SU-DHL-6 (cell line): ENCODE measurements at regions not wholly inside any gene's neighbourhood (a gene's known extent, or its start where the extent isn't known, plus 50 kb on each side); places are given as distances from the start of the nearest gene placed in this dataset.

ENCODE experiments used
- H2AFZ ChIP-seq: fragments of 200-600 bp; sonication (generic); 2 replicates; pipeline ENCODE4 v1.6.1; 2014; ENCODE audit warnings: low read depth, mild to moderate bottlenecking, moderate library complexity, mixed read lengths, antibody characterized with exemption, low read length; ENCODE audit not compliant: severe bottlenecking
- H3F3A ChIP-seq: fragments of 200-600 bp; shearing (Covaris generic); 2 replicates; pipeline ENCODE4 v1.6.0; 2016; ENCODE audit warnings: antibody characterized with exemption, mild to moderate bottlenecking; ENCODE audit not compliant: insufficient read depth
- H3K27ac ChIP-seq: fragments of 200-600 bp; sonication (generic); 2 replicates; pipeline ENCODE4 v1.5.1; 2016; ENCODE audit warnings: low read depth, mild to moderate bottlenecking, low read length, moderate library complexity, mixed read lengths
- H3K27me3 ChIP-seq: fragments of 200-600 bp; sonication (generic), shearing (Covaris generic); 2 replicates; pipeline ENCODE4 v1.6.0; 2014; ENCODE audit warnings: mild to moderate bottlenecking, low read length
- H3K36me3 ChIP-seq: fragments of 200-600 bp; sonication (generic); 2 replicates; pipeline ENCODE4 v1.6.1; 2014; ENCODE audit warnings: mild to moderate bottlenecking, low read length, mixed read lengths
- H3K4me2 ChIP-seq: fragments of 300-600, 200-600 bp; shearing (Covaris generic), sonication (generic); 2 replicates; pipeline ENCODE4 v1.6.0; 2014; ENCODE audit warnings: low read length, low read depth, mild to moderate bottlenecking; ENCODE audit not compliant: poor library complexity, severe bottlenecking
- H3K4me3 ChIP-seq: fragments of 200-600 bp; sonication (generic); 2 replicates; pipeline ENCODE4 v1.5.1; 2014; ENCODE audit warnings: antibody characterized with exemption, low read length, mild to moderate bottlenecking, mixed read lengths; ENCODE audit not compliant: insufficient read depth, poor library complexity, severe bottlenecking
- H3K79me2 ChIP-seq: fragments of 200-600 bp; sonication (generic); 2 replicates; pipeline ENCODE4 v1.6.1; 2014; ENCODE audit warnings: mild to moderate bottlenecking, low read length, moderate library complexity; ENCODE audit not compliant: insufficient read depth
- H3K9ac ChIP-seq: fragments of 200-600 bp; sonication (generic); 2 replicates; pipeline ENCODE4 v1.7.0; 2014; ENCODE audit warnings: mild to moderate bottlenecking, low read length
- H3K9me2 ChIP-seq: fragments of 200-600 bp; sonication (generic); replicated peaks from 2 replicates; pipeline ENCODE4 v1.6.1; 2014; ENCODE audit warnings: low read length; ENCODE audit not compliant: insufficient read depth
- H3K9me3 ChIP-seq: fragments of 200-600 bp; sonication (generic); 2 replicates; pipeline ENCODE4 v1.6.1; 2014; ENCODE audit warnings: low read length, mixed read lengths; ENCODE audit not compliant: insufficient read depth
- H4K20me1 ChIP-seq: fragments of 200-600 bp; sonication (generic); 2 replicates; pipeline ENCODE4 v1.6.1; 2014; ENCODE audit warnings: low read depth, mild to moderate bottlenecking, antibody characterized with exemption, low read length, moderate library complexity, mixed read lengths
- CTCF ChIP-seq: fragments of 200-600 bp; sonication (generic); IDR thresholded peaks from one replicate; pipeline ENCODE4 v1.5.1; 2017; ENCODE audit warnings: antibody characterized with exemption, mild to moderate bottlenecking, low read length, moderate library complexity; ENCODE audit not compliant: insufficient read depth, poor library complexity, severe bottlenecking
- EZH2phosphoT487 ChIP-seq: fragments of 200-600 bp; sonication (generic), shearing (Covaris generic); conservative IDR thresholded peaks from 2 replicates; pipeline ENCODE4 v1.6.1; 2018; ENCODE audit warnings: mild to moderate bottlenecking, antibody characterized with exemption, low read length, moderate library complexity, mixed read lengths

DNA sequence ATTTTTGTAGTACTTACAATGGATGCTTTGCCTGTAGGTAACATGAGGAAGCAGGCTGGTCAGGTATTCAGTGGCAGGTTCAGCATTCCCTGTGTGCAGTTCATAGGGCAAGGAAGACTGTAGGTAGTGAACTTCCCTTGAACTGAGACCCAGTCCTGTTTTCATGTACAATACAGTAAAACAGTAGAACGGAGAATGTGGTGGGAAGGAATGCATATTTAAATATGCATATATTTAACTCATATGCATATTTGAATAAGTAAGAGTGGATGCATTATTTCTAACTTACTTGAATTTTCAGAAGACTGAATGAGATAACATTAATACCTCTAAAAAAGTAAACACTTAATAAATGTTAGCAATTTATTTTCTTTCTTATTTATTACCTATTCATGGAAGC, 147.6 kb upstream of the FLRT2 start:
- no peaks in the 10 kb centered on the region for H3K79me2 ChIP-seq
- TF ChIP-seq CTCF: no peak
- TF ChIP-seq EZH2phosphoT487: no peak
- H3K4me3 ChIP-seq: no peak overlapping the region
- no peaks in the 10 kb centered on the region for H4K20me1 ChIP-seq
- no peaks in the 10 kb centered on the region for H3F3A ChIP-seq
- no peaks in the 10 kb centered on the region for H3K9me2 ChIP-seq
- H3K9me3 ChIP-seq: no peaks in the 10 kb centered on the region
- no peak overlapping the region for H2AFZ ChIP-seq
- H3K36me3 ChIP-seq: no peaks in the 10 kb centered on the region
- H3K27me3 ChIP-seq: no peaks in the 10 kb centered on the region
- no peak overlapping the region for H3K4me2 ChIP-seq
- H3K9ac ChIP-seq: no peak overlapping the region
- no peak overlapping the region for H3K27ac ChIP-seq

GRCh38 chr14:85387181-85387580, 142.8 kb upstream of the FLRT2 start:
- Histone ChIP-seq H3K27ac (no peak overlapping the region), H3K9me3 (no peaks in the 10 kb centered on the region), H3K9me2 (no peaks in the 10 kb centered on the region), H3K9ac (no peak overlapping the region), H3F3A (no peaks in the 10 kb centered on the region), H3K36me3 (no peaks in the 10 kb centered on the region), H3K27me3 (no peaks in the 10 kb centered on the region), H2AFZ (no peak overlapping the region), H3K4me2 (no peak overlapping the region), H4K20me1 (no peaks in the 10 kb centered on the region), H3K4me3 (no peak overlapping the region), H3K79me2 (no peaks in the 10 kb centered on the region)
- TF ChIP-seq CTCF: no peak
- TF ChIP-seq EZH2phosphoT487: no peak

DNA sequence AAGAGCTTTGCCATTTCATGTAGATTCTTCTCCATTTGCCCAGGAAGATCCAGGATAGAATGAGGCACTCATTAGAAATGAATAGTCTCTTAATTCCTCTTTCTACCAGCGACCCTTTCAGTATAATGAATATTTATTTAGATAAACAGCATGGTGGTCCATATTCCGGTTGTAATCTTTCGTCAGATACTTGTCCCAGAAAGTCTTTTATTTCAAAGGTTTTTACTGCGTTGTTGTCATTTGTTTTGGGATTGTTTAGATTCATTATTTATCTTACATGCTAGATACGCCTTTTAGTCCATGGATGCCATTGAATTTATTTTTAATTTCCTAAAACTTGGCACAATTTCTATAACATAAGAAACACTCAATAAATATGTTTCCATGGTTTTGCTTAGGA, 139.7 kb upstream of the FLRT2 start:
- Histone ChIP-seq H3K27me3 (no peaks in the 10 kb centered on the region), H3K4me3 (no peak overlapping the region), H3F3A (no peaks in the 10 kb centered on the region), H4K20me1 (no peaks in the 10 kb centered on the region), H3K9me3 (no peaks in the 10 kb centered on the region), H3K9ac (no peak overlapping the region), H3K27ac (no peak overlapping the region), H3K4me2 (no peak overlapping the region), H3K36me3 (no peaks in the 10 kb centered on the region), H3K79me2 (no peaks in the 10 kb centered on the region), H2AFZ (no peak overlapping the region), H3K9me2 (no peaks in the 10 kb centered on the region)
- TF ChIP-seq EZH2phosphoT487: no peak
- no peak for TF ChIP-seq CTCF

GRCh38 chr14:85391455-85391854, 138.5 kb upstream of the FLRT2 start:
- Histone ChIP-seq H3F3A (no peaks in the 10 kb centered on the region), H3K9me3 (no peaks in the 10 kb centered on the region), H2AFZ (no peak overlapping the region)

More at GRCh38 chr14:85391455-85391854, 138.5 kb upstream of the FLRT2 start:
- TF ChIP-seq EZH2phosphoT487 (no peak), CTCF (no peak)
- Histone ChIP-seq H3K36me3 (no peaks in the 10 kb centered on the region), H3K4me2 (no peak overlapping the region), H4K20me1 (no peaks in the 10 kb centered on the region), H3K9ac (no peak overlapping the region), H3K27ac (no peak overlapping the region), H3K4me3 (no peak overlapping the region), H3K27me3 (no peaks in the 10 kb centered on the region), H3K79me2 (no peaks in the 10 kb centered on the region), H3K9me2 (no peaks in the 10 kb centered on the region)
